BE2C (cell line): ENCODE measurements at regions not wholly inside any gene's neighbourhood (a gene's known extent, or its start where the extent isn't known, plus 50 kb on each side); places are given as distances from the start of the nearest gene placed in this dataset.

ENCODE experiments used
- DNase-seq: peaks from one replicate; pipeline ENCODE4 v3.0.0-alpha.2; 2020
- H3K27me3 ChIP-seq: fragments of 250-450 bp; sonication (Bioruptor Pico); 2 replicates; pipeline ENCODE4 v1.5.1; 2020; ENCODE audit warnings: mild to moderate bottlenecking
- H3K36me3 ChIP-seq: fragments of 250-450 bp; sonication (Bioruptor Pico); 2 replicates; pipeline ENCODE4 v1.5.1; 2020; ENCODE audit warnings: mild to moderate bottlenecking
- H3K4me1 ChIP-seq: fragments of 250-450 bp; sonication (Bioruptor Pico); 2 replicates; pipeline ENCODE4 v1.5.1; 2020
- H3K4me3 ChIP-seq: 2 replicates; pipeline ENCODE4 v1.5.1; 2011; ENCODE audit warnings: low read depth, low read length
- H3K9me3 ChIP-seq: fragments of 250-450 bp; sonication (Bioruptor Pico); 2 replicates; pipeline ENCODE4 v1.5.1; 2020
- CTCF ChIP-seq: IDR thresholded peaks from 2 replicates; pipeline ENCODE4 v1.5.1; 2012; ENCODE audit warnings: mild to moderate bottlenecking, low read depth, low read length

DNA sequence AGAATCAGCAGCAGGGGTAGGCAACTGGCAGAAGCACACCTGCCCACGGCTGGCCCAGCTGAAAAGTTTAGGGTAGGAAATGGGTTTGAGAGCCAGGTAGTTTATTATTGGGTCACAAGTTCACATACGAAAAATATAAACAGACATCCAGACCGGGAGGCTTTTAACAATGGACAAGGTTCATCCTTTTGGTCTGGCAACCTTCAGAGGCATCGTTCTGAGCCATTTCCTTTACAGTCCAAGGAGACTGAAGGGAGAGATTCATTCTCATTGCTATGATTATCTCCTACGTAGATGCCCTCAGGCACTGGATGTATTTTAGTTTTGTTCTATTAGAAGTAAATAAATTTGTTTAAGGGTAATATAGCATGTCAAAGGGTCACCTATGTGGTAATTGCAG, 248.0 kb upstream of the THBS1 start:
- no peak overlapping the region for H3K4me3 ChIP-seq
- H3K4me1 ChIP-seq: no peaks in the 10 kb centered on the region
- TF ChIP-seq CTCF: no peak
- no peaks in the 10 kb centered on the region for H3K9me3 ChIP-seq
- no peak for DNase-seq
- H3K36me3 ChIP-seq: no peaks in the 10 kb centered on the region
- H3K27me3 ChIP-seq: no peaks in the 10 kb centered on the region

DNA sequence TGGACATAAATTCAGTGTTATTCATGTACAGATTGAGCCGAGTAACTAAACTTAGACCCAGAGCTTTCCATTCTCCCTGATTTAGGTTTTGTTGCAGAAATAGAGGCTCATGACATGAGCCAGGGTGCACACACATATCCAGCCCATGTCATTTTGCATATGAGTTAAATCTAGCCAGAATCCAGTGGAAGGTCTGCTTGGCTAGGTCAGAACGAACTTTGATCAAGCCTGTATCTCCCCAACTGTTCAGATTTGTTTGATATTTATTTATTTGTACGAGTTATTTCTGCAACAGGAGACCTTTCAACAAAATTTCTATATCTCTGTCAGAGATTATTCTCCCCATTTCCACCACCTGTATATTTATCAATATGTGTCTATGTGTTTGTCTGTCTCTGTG, 247.5 kb upstream of the THBS1 start:
- Histone ChIP-seq H3K27me3 (no peaks in the 10 kb centered on the region), H3K9me3 (no peaks in the 10 kb centered on the region), H3K4me1 (no peaks in the 10 kb centered on the region), H3K36me3 (no peaks in the 10 kb centered on the region), H3K4me3 (no peak overlapping the region)
- DNase-seq: no peak
- TF ChIP-seq CTCF: no peak

GRCh38 chr15:39333896-39334295, 247.0 kb upstream of the THBS1 start:
- Histone ChIP-seq H3K36me3 (no peaks in the 10 kb centered on the region), H3K27me3 (no peaks in the 10 kb centered on the region), H3K4me1 (no peaks in the 10 kb centered on the region), H3K4me3 (no peak overlapping the region), H3K9me3 (no peaks in the 10 kb centered on the region)
- DNase-seq: no peak
- TF ChIP-seq CTCF: no peak

- DNase-seq: no peak
- Histone ChIP-seq H3K27me3 (no peaks in the 10 kb centered on the region), H3K4me1 (no peaks in the 10 kb centered on the region), H3K9me3 (no peaks in the 10 kb centered on the region), H3K36me3 (no peaks in the 10 kb centered on the region), H3K4me3 (no peak overlapping the region)
- no peak for TF ChIP-seq CTCF
These were observed 244.0 kb upstream of the THBS1 start for GRCh38 chr15:39336926-39337325.

- TF ChIP-seq CTCF: no peak
- Histone ChIP-seq H3K9me3 (no peaks in the 10 kb centered on the region), H3K4me3 (no peak overlapping the region), H3K4me1 (no peaks in the 10 kb centered on the region), H3K36me3 (no peaks in the 10 kb centered on the region), H3K27me3 (no peaks in the 10 kb centered on the region)
- no peak for DNase-seq
These were observed 242.6 kb upstream of the THBS1 start for GRCh38 chr15:39338251-39338650.

- no peaks in the 10 kb centered on the region for H3K4me1 ChIP-seq
- no peaks in the 10 kb centered on the region for H3K9me3 ChIP-seq
- no peak overlapping the region for H3K4me3 ChIP-seq
- H3K27me3 ChIP-seq: no peaks in the 10 kb centered on the region
- TF ChIP-seq CTCF: no peak
- DNase-seq: no peak
- no peaks in the 10 kb centered on the region for H3K36me3 ChIP-seq
These were observed 239.8 kb upstream of the THBS1 start for GRCh38 chr15:39340903-39341645.
